Mesenchymal stem cell (in vitro differentiated cells and primary cell): ENCODE measurements at regions not wholly inside any gene's neighbourhood (a gene's known extent, or its start where the extent isn't known, plus 50 kb on each side); places are given as distances from the start of the nearest gene placed in this dataset.

Experiments used
- DNase-seq: peaks from one replicate; pipeline ENCODE4 v3.0.0-alpha.2; 2013
- H2AFZ ChIP-seq: one replicate; pipeline ENCODE4 v1.6.1; 2013; ENCODE audit warnings: low read depth, mild to moderate bottlenecking, control low read depth, inconsistent platforms, low read length, moderate library complexity
- H2AK5ac ChIP-seq: 2 replicates; pipeline ENCODE4 v1.6.1; 2013; ENCODE audit warnings: low read length, moderate library complexity, mild to moderate bottlenecking, inconsistent platforms; ENCODE audit not compliant: severe bottlenecking
- H2BK120ac ChIP-seq: one replicate; pipeline ENCODE4 v1.6.1; 2013; ENCODE audit warnings: low read depth, mild to moderate bottlenecking, inconsistent platforms, low read length, moderate library complexity
- H2BK12ac ChIP-seq, 2 experiments: one replicate each; pipeline ENCODE4 v1.6.1; 2013; ENCODE audit warnings: inconsistent platforms in 2 of 2, low read length in 2 of 2, mild to moderate bottlenecking in 2 of 2, moderate library complexity in 2 of 2, control low read depth in 1 of 2
- H2BK15ac ChIP-seq: one replicate; pipeline ENCODE4 v1.6.1; 2013; ENCODE audit warnings: mild to moderate bottlenecking, low read depth, inconsistent platforms; ENCODE audit not compliant: poor library complexity, severe bottlenecking
- H2BK5ac ChIP-seq: 2 replicates; pipeline ENCODE4 v1.6.1; 2013; ENCODE audit warnings: low read depth, mild to moderate bottlenecking, low read length, control low read depth, inconsistent platforms; ENCODE audit not compliant: poor library complexity, severe bottlenecking
- H3K14ac ChIP-seq, 2 experiments: one replicate each; pipeline ENCODE4 v1.6.1; 2013; ENCODE audit warnings: inconsistent platforms in 2 of 2, low read length in 2 of 2, control low read depth in 1 of 2, mild to moderate bottlenecking in 1 of 2, moderate library complexity in 1 of 2
- H3K18ac ChIP-seq, 2 experiments: one replicate each; pipeline ENCODE4 v1.6.1; 2013; ENCODE audit warnings: inconsistent platforms in 2 of 2, low read length in 2 of 2, control low read depth in 1 of 2, low read depth in 1 of 2, mild to moderate bottlenecking in 1 of 2
- H3K23ac ChIP-seq, 2 experiments: one replicate each; pipeline ENCODE4 v1.6.1; 2013; ENCODE audit warnings: inconsistent platforms in 2 of 2, low read length in 2 of 2, mild to moderate bottlenecking in 2 of 2, moderate library complexity in 2 of 2, control low read depth in 1 of 2
- H3K27ac ChIP-seq: 2 replicates; pipeline ENCODE4 v1.5.1; 2013; ENCODE audit warnings: mild to moderate bottlenecking, moderate library complexity, low read length, control low read depth, inconsistent platforms; ENCODE audit not compliant: poor library complexity, severe bottlenecking
- H3K27me3 ChIP-seq, 2 experiments: 2 replicates each; pipeline versions ENCODE4 v1.6.1 to v1.7.0; 2013; ENCODE audit warnings: low read length in 2 of 2, mild to moderate bottlenecking in 2 of 2, moderate library complexity in 2 of 2, control low read depth in 1 of 2, inconsistent platforms in 1 of 2; ENCODE audit not compliant: control insufficient read depth in 1 of 2, insufficient read depth in 1 of 2
- H3K36me3 ChIP-seq, 2 experiments: 2 replicates each; pipeline versions ENCODE4 v1.6.1 to v1.7.0; 2013; ENCODE audit warnings: low read length in 2 of 2, control low read depth in 1 of 2, inconsistent platforms in 1 of 2, low read depth in 1 of 2, mild to moderate bottlenecking in 1 of 2; ENCODE audit not compliant: insufficient read depth in 2 of 2, control insufficient read depth in 1 of 2
- H3K4ac ChIP-seq, 2 experiments: one replicate each; pipeline ENCODE4 v1.6.1; 2013; ENCODE audit warnings: inconsistent platforms in 2 of 2, low read length in 2 of 2, mild to moderate bottlenecking in 2 of 2, moderate library complexity in 2 of 2, control low read depth in 1 of 2, low read depth in 1 of 2
- H3K4me1 ChIP-seq: 2 replicates; pipeline ENCODE4 v1.6.1; 2013; ENCODE audit warnings: low read depth, low read length, control low read depth; ENCODE audit not compliant: control insufficient read depth, insufficient read depth
- H3K4me2 ChIP-seq: 2 replicates; pipeline ENCODE4 v1.6.1; 2013; ENCODE audit warnings: low read length, mild to moderate bottlenecking, inconsistent platforms; ENCODE audit not compliant: poor library complexity, severe bottlenecking
- H3K4me3 ChIP-seq, 2 experiments: 2 replicates each; pipeline versions ENCODE4 v1.5.1 to v1.7.0; 2013; ENCODE audit warnings: low read length in 2 of 2, mild to moderate bottlenecking in 2 of 2, control low read depth in 1 of 2, low read depth in 1 of 2; ENCODE audit not compliant: insufficient read depth in 1 of 2
- H3K79me1 ChIP-seq: replicated peaks from 2 replicates; pipeline ENCODE4 v1.6.1; 2013; ENCODE audit warnings: mild to moderate bottlenecking, control low read depth, low read length, inconsistent platforms; ENCODE audit not compliant: poor library complexity, severe bottlenecking
- H3K9ac ChIP-seq: 2 replicates; pipeline ENCODE4 v1.7.0; 2013; ENCODE audit warnings: mild to moderate bottlenecking, low read length, moderate library complexity
- H3K9me3 ChIP-seq: 2 replicates; pipeline ENCODE4 v1.7.0; 2013; ENCODE audit warnings: mild to moderate bottlenecking, low read length; ENCODE audit not compliant: control insufficient read depth
- H4K8ac ChIP-seq: one replicate; pipeline ENCODE4 v1.6.1; 2013; ENCODE audit warnings: inconsistent platforms, mild to moderate bottlenecking, low read length, moderate library complexity
- H4K91ac ChIP-seq: one replicate; pipeline ENCODE4 v1.6.1; 2013; ENCODE audit warnings: mild to moderate bottlenecking, low read length, inconsistent platforms
- WGBS: methylation state at CpG from one replicate; pipeline ENCODE4 v1.1.7; 2013; ENCODE audit warnings: mixed read lengths; 5-methylcytosine and 5-hydroxymethylcytosine counted together

GRCh38 chr18:76213991-76214390 is 281.1 kb downstream of the ZNF516 start:
- DNase-seq: no peak
- H3K9ac ChIP-seq: no peak overlapping the region
- no peak overlapping the region for H3K14ac ChIP-seq
- H3K79me1 ChIP-seq: no peaks in the 10 kb centered on the region
- H2BK5ac ChIP-seq: no peak overlapping the region
- no peak overlapping the region for H3K18ac ChIP-seq
- H2BK120ac ChIP-seq: no peak overlapping the region
- no peak overlapping the region for H4K8ac ChIP-seq
- 100% methylated on average over 1 of the region's 3 CpGs for WGBS
- H3K4me1 ChIP-seq: no peaks in the 10 kb centered on the region
- no peak overlapping the region for H3K23ac ChIP-seq
- H3K27ac ChIP-seq: no peak overlapping the region
- no peak overlapping the region for H4K91ac ChIP-seq
- H3K27me3 ChIP-seq: no peaks in the 10 kb centered on the region
- no peaks in the 10 kb centered on the region for H3K36me3 ChIP-seq
- H2BK12ac ChIP-seq: no peak overlapping the region
- no peak overlapping the region for H3K4me2 ChIP-seq
- H2AK5ac ChIP-seq: no peak overlapping the region
- no peak overlapping the region for H3K4ac ChIP-seq
- H2BK15ac ChIP-seq: no peak overlapping the region
- no peak overlapping the region for H3K4me3 ChIP-seq
- H2AFZ ChIP-seq: no peak overlapping the region
- H3K9me3 ChIP-seq: no peaks in the 10 kb centered on the region

DNA sequence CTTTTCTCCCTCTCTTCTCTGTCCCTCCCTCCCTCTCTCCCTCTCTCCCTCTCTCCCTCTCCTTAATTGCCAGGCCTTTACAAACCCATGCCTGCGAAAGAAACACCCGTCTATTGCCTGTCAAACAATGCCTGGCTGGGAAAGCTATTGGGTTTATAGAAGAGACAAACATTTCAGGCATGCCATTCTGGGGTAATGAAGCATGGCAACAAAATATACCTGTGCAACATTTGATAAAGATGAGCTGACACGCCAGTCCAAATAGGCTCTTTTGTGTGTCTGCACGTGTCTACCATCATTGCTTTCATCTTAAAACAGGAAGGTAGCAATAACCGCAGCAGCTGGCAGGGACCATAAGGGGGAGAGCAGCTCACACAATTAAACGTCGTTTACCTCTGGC is 282.1 kb downstream of the ZNF516 start:
- whole genome bisulfite sequencing: 71% methylated on average over 7 of the region's 7 CpGs
- Histone ChIP-seq H3K18ac (no peak overlapping the region), H2BK120ac (no peak overlapping the region), H2BK12ac (no peak overlapping the region), H3K27me3 (no peaks in the 10 kb centered on the region), H3K79me1 (no peaks in the 10 kb centered on the region), H4K8ac (no peak overlapping the region), H3K4me3 (no peak overlapping the region), H3K4me2 (no peak overlapping the region), H2BK15ac (no peak overlapping the region), H4K91ac (no peak overlapping the region), H3K4ac (no peak overlapping the region), H3K9ac (no peak overlapping the region), H3K4me1 (no peaks in the 10 kb centered on the region), H3K36me3 (no peaks in the 10 kb centered on the region), H2AFZ (no peak overlapping the region), H2AK5ac (no peak overlapping the region), H3K23ac (no peak overlapping the region), H3K14ac (no peak overlapping the region), H2BK5ac (no peak overlapping the region), H3K9me3 (no peaks in the 10 kb centered on the region), H3K27ac (no peak overlapping the region)
- no peak for DNase-seq

DNA sequence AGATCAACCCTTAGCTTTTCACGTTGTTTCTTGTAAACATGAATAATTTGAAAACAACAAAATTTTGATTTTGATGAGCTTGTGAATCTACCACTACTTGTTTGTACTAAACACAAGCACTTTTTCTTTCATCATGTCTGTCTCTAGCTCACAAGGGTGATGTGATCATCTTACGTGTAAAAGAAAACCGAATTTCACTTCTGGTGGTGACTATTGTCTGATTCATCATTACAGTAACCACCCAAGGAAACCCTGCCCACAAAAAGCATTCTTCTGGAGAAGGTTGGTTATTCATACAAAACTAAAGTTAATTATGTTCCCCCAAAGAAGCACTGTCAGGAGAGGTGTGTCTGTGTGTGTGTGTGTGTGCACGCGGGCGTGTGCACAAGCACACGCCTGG is 285.4 kb downstream of the ZNF516 start:
- Histone ChIP-seq H2AK5ac (no peak overlapping the region), H2BK15ac (no peak overlapping the region), H2BK120ac (no peak overlapping the region), H3K23ac (no peak overlapping the region), H4K8ac (no peak overlapping the region), H3K4me2 (no peak overlapping the region), H3K14ac (no peak overlapping the region), H3K27me3 (no peaks in the 10 kb centered on the region), H3K9ac (peak overlapping the region; percentile 64), H2BK12ac (no peak overlapping the region), H3K36me3 (no peaks in the 10 kb centered on the region), H3K79me1 (no peaks in the 10 kb centered on the region), H3K18ac (no peak overlapping the region), H3K4me1 (no peaks in the 10 kb centered on the region), H2AFZ (no peak overlapping the region), H3K4ac (no peak overlapping the region), H2BK5ac (no peak overlapping the region), H3K9me3 (no peaks in the 10 kb centered on the region), H3K4me3 (peak overlapping the region in 1 of 2 experiments; percentile 76), H3K27ac (no peak overlapping the region), H4K91ac (no peak overlapping the region)
- no peak for DNase-seq
- 94% methylated on average over 6 of the region's 7 CpGs for WGBS

- no peaks in the 10 kb centered on the region for H3K4me1 ChIP-seq
- no peak overlapping the region for H3K18ac ChIP-seq
- no peak overlapping the region for H2BK12ac ChIP-seq
- no peak overlapping the region for H3K14ac ChIP-seq
- no peak overlapping the region for H2BK5ac ChIP-seq
- H3K36me3 ChIP-seq: no peaks in the 10 kb centered on the region
- no peaks in the 10 kb centered on the region for H3K79me1 ChIP-seq
- no peak overlapping the region for H2AK5ac ChIP-seq
- H4K8ac ChIP-seq: no peak overlapping the region
- no peaks in the 10 kb centered on the region for H3K9me3 ChIP-seq
- H3K27me3 ChIP-seq: no peaks in the 10 kb centered on the region
- peak overlapping the region; percentile 64 for H3K9ac ChIP-seq
- no peak overlapping the region for H2BK120ac ChIP-seq
- no peak overlapping the region for H4K91ac ChIP-seq
- 72% methylated on average over 21 of the region's 21 CpGs for WGBS
- H2AFZ ChIP-seq: no peak overlapping the region
- H3K4ac ChIP-seq: no peak overlapping the region
- H3K23ac ChIP-seq: no peak overlapping the region
- no peak overlapping the region for H3K4me2 ChIP-seq
- peak overlapping the region in 1 of 2 experiments; percentile 76 for H3K4me3 ChIP-seq
- DNase-seq: no peak
- no peak overlapping the region for H2BK15ac ChIP-seq
- H3K27ac ChIP-seq: no peak overlapping the region
Measured at GRCh38 chr18:76208678-76209306, 286.2 kb downstream of the ZNF516 start.
